ENCODE measurements at regions not wholly inside any gene's neighbourhood (a gene's known extent, or its start where the extent isn't known, plus 50 kb on each side); places are given as distances from the start of the nearest gene placed in this dataset.

DNA sequence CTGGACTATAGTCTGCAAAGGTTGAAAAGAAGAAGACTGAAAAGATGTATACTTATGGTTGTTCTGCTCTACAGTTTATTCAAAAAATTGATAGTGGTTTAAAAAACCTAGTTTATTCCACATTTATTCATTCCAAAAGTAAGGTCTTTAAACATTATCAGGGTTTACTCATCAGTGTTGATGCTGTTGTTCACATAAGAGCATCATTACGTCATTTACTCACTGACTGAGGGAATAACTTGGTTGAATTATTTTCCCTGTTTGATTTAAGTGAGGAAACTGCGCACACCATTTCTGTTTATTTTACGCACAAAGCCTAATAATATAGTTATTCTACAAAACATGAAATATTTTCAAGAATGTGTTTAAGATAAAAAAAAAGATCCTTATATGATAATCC, 303.1 kb upstream of the PRKD1 start:
- H3K27ac ChIP-seq = no peak overlapping the region
- no peaks in the 10 kb centered on the region for H3K27me3 ChIP-seq
- no peaks in the 10 kb centered on the region for H3K9me3 ChIP-seq
- intact Hi-C loops (cut with DNase I) = no loop called here
- 65% methylated on average over 3 of the region's 3 CpGs for WGBS, 2 donors
- no peak for TF ChIP-seq POLR2A (IDR thresholded peaks at IDR 0.05)
- TF ChIP-seq, protein P1, sequence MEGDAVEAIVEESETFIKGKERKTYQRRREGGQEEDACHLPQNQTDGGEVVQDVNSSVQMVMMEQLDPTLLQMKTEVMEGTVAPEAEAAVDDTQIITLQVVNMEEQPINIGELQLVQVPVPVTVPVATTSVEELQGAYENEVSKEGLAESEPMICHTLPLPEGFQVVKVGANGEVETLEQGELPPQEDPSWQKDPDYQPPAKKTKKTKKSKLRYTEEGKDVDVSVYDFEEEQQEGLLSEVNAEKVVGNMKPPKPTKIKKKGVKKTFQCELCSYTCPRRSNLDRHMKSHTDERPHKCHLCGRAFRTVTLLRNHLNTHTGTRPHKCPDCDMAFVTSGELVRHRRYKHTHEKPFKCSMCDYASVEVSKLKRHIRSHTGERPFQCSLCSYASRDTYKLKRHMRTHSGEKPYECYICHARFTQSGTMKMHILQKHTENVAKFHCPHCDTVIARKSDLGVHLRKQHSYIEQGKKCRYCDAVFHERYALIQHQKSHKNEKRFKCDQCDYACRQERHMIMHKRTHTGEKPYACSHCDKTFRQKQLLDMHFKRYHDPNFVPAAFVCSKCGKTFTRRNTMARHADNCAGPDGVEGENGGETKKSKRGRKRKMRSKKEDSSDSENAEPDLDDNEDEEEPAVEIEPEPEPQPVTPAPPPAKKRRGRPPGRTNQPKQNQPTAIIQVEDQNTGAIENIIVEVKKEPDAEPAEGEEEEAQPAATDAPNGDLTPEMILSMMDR (IDR thresholded peaks at IDR 0.05) = no peak
- H3K4me1 ChIP-seq = peaks cover 8 to 13% of the 10 kb centered on the region in 2 donors
- H3K4me3 ChIP-seq (replicated peaks in 1 of 3) = no peak overlapping the region
- H3K36me3 ChIP-seq = no peaks in the 10 kb centered on the region
- DNase-seq = no peak

DNA sequence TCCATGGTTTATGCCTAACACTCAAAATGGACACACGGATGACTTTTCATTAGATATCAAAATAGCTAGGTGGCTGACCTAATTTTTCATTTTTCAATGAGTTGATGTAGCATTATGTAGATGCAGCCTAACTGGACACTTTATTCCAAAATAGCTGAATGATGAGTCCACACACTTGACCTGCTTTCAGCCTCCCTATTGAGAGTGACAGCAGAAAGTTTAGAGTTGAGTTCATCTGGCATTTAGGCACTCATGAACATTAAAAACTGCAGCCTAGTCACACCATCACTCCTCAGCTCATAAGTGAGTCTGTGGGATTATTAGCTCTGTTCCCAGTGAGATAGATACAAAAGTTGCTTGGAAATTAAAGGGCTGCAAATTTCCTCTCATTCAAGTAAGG, 307.3 kb upstream of the PRKD1 start:
- peaks cover 0 to 6% of the 10 kb centered on the region in 2 donors for H3K4me1 ChIP-seq
- H3K36me3 ChIP-seq = no peaks in the 10 kb centered on the region
- H3K27ac ChIP-seq = no peak overlapping the region
- TF ChIP-seq, protein P1 (IDR thresholded peaks at IDR 0.05) = no peak
- TF ChIP-seq POLR2A (IDR thresholded peaks at IDR 0.05) = no peak
- intact Hi-C loops (cut with DNase I) = no loop called here
- no peak overlapping the region for H3K4me3 ChIP-seq (replicated peaks in 1 of 3)
- no peaks in the 10 kb centered on the region for H3K27me3 ChIP-seq
- 93 to 97% methylated on average over 1 of the region's 1 CpG for WGBS, 2 donors
- no peaks in the 10 kb centered on the region for H3K9me3 ChIP-seq
- no peak for DNase-seq

DNA sequence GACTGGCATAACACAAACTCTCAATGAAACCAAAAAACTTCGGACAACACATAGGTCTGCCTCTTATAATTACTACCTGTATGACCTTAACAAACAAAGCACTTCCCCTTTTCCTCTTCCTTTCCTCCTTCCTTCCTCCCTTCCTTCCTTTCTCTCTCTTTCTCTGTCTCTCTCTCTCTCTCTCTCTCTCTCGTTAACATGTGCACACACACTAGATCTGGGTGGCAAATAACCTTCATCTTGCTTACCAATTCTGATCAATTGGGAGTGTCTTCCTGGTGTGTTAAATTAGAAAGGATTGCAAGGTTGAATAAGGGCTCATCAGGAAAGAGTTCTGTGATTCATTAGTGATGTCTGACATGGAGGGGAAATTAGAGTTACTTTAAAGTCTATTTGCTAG, 307.8 kb upstream of the PRKD1 start:
- Histone ChIP-seq H3K27me3 (no peaks in the 10 kb centered on the region), H3K9me3 (no peaks in the 10 kb centered on the region), H3K36me3 (no peaks in the 10 kb centered on the region), H3K27ac (no peak overlapping the region), H3K4me1 (peaks cover 0 to 6% of the 10 kb centered on the region in 2 donors), H3K4me3 (replicated peaks in 1 of 3) (no peak overlapping the region)
- TF ChIP-seq, protein P1 (IDR thresholded peaks at IDR 0.05) = no peak
- no peak for TF ChIP-seq POLR2A (IDR thresholded peaks at IDR 0.05)
- WGBS, 2 donors = 83 to 88% methylated on average over 2 of the region's 2 CpGs
- no peak for DNase-seq
- intact Hi-C loops (cut with DNase I) = no loop called here

DNA sequence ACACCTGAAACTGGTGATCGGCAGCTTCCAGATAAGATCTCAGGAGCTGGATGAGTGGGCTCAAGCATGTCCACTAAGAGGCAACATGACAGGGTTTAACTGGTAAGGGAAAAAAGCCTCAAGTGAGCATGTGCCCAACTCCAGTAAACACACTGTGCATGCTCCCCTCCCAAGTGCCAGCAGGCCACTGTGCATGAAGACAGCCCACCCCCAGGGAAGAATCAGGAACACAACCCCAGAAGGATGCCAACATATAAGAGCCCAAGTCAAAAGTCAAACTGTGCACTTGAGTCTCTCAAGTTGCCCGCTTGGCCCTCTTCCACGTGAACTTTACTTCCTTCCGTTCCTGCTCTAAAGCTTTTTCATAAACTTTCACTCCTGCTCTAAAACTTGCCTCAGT, 311.3 kb upstream of the PRKD1 start:
- Histone ChIP-seq H3K9me3 (no peaks in the 10 kb centered on the region), H3K27ac (no peak overlapping the region), H3K4me1 (peaks cover 0 to 6% of the 10 kb centered on the region in 2 donors), H3K4me3 (replicated peaks in 1 of 3) (no peak overlapping the region), H3K36me3 (no peaks in the 10 kb centered on the region), H3K27me3 (no peaks in the 10 kb centered on the region)
- intact Hi-C loops (cut with DNase I) = no loop called here
- WGBS, 2 donors = 37 to 56% methylated on average over 4 of the region's 4 CpGs
- peak; percentile 55 to 74 for DNase-seq
- no peak for TF ChIP-seq POLR2A (IDR thresholded peaks at IDR 0.05)
- TF ChIP-seq, protein P1 (IDR thresholded peaks at IDR 0.05) = no peak

DNA sequence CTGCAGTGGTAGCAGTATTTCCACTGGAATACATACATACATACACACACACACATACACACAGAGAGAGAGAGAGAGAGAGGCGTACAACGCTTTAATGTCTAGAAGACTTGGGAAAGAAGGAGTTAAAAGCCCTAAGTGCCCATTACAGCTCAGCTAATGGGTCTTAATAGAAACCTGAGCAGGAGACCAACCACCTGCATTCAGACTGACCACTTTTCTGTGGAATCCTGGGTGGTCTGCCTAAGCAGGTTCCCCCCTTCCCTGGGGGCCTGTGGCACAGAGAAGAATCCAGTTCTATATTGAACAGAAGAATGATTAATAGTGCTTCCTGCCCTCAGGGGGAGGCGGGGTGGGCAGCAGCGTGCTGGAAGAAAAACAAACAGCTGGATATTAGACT, 312.4 kb upstream of the PRKD1 start:
- H3K9me3 ChIP-seq = no peaks in the 10 kb centered on the region
- no peak overlapping the region for H3K27ac ChIP-seq
- TF ChIP-seq, protein P1 (IDR thresholded peaks at IDR 0.05) = no peak
- no peak for TF ChIP-seq POLR2A (IDR thresholded peaks at IDR 0.05)
- H3K36me3 ChIP-seq = no peaks in the 10 kb centered on the region
- H3K4me1 ChIP-seq = peaks cover 0 to 6% of the 10 kb centered on the region in 2 donors
- 77 to 78% methylated on average over 4 of the region's 4 CpGs for WGBS, 2 donors
- no peaks in the 10 kb centered on the region for H3K27me3 ChIP-seq
- intact Hi-C loops (cut with DNase I) = no loop called here
- H3K4me3 ChIP-seq (replicated peaks in 1 of 3) = no peak overlapping the region
- DNase-seq = no peak
